WTC11 (cell line): ENCODE measurements at regions not wholly inside any gene's neighbourhood (a gene's known extent, or its start where the extent isn't known, plus 50 kb on each side); places are given as distances from the start of the nearest gene placed in this dataset.

ENCODE experiments used
- ATF2 ChIP-seq: sonication (generic); formaldehyde crosslinking; IDR thresholded peaks from 2 replicates; pipeline ENCODE4 v1.8.1; 2022; ENCODE audit warnings: low read depth, missing genetic modification reagents, borderline replicate concordance
- CTCF ChIP-seq: fragments of 200-600 bp; IDR thresholded peaks from 2 replicates; pipeline ENCODE4 v1.8.0; 2022; ENCODE audit warnings: antibody characterized with exemption
- E2F4 ChIP-seq: sonication (generic); formaldehyde crosslinking; IDR thresholded peaks from 2 replicates; pipeline ENCODE4 v1.8.1; 2022; ENCODE audit warnings: low read depth, mild to moderate bottlenecking, moderate library complexity, missing genetic modification reagents, borderline replicate concordance
- ELF4 ChIP-seq: sonication (generic); formaldehyde crosslinking; IDR thresholded peaks from 2 replicates; pipeline ENCODE4 v1.8.1; 2022; ENCODE audit warnings: low read depth, mild to moderate bottlenecking, moderate library complexity, missing genetic modification reagents
- PREB ChIP-seq: sonication (generic); formaldehyde crosslinking; IDR thresholded peaks from 2 replicates; pipeline ENCODE4 v1.8.1; 2022; ENCODE audit warnings: mild to moderate bottlenecking, missing genetic modification reagents, moderate library complexity, borderline replicate concordance
- SMAD4 ChIP-seq: sonication (generic); formaldehyde crosslinking; IDR thresholded peaks from 2 replicates; pipeline ENCODE4 v1.8.0; 2022; ENCODE audit warnings: mild to moderate bottlenecking, missing genetic modification reagents
- ZBTB43 ChIP-seq: sonication (generic); formaldehyde crosslinking; IDR thresholded peaks from 2 replicates; pipeline ENCODE4 v1.8.1; 2023; ENCODE audit warnings: mild to moderate bottlenecking, missing genetic modification reagents
- ZNF512 ChIP-seq: sonication (generic); formaldehyde crosslinking; IDR thresholded peaks from 2 replicates; pipeline ENCODE4 v1.8.1; 2022; ENCODE audit warnings: missing genetic modification reagents, borderline replicate concordance

GRCh38 chr2:142472382-142472781, 341.6 kb upstream of the LRP1B start:
- TF ChIP-seq ELF4 (CRISPR knock-in tag) (no peak), SMAD4 (CRISPR knock-in tag) (no peak), CTCF (no peak), ZNF512 (CRISPR knock-in tag) (no peak), E2F4 (no peak), ZBTB43 (CRISPR knock-in tag) (no peak), ATF2 (CRISPR knock-in tag) (no peak), PREB (CRISPR knock-in tag) (no peak)
